HL-60 (cell line): ENCODE measurements at regions not wholly inside any gene's neighbourhood (a gene's known extent, or its start where the extent isn't known, plus 50 kb on each side); places are given as distances from the start of the nearest gene placed in this dataset.

ENCODE experiments used
- CTCF ChIP-seq: IDR thresholded peaks from one replicate; pipeline ENCODE4 v1.5.1; 2011; ENCODE audit warnings: low read length, control low read depth, inconsistent platforms; ENCODE audit not compliant: insufficient read depth
- POLR2AphosphoS5 ChIP-seq: IDR thresholded peaks from 2 replicates; pipeline ENCODE4 v1.6.1; 2012; ENCODE audit warnings: low read depth
- REST ChIP-seq: IDR thresholded peaks from 2 replicates; pipeline ENCODE4 v1.6.1; 2012; ENCODE audit warnings: low read depth; ENCODE audit not compliant: insufficient replicate concordance

GRCh38 chr2:38181806-38182491 lies 106.0 kb upstream of the CYP1B1 start:
- TF ChIP-seq CTCF: no peak
- no peak for TF ChIP-seq POLR2AphosphoS5
- TF ChIP-seq REST: no peak
